ENCODE measurements at regions not wholly inside any gene's neighbourhood (a gene's known extent, or its start where the extent isn't known, plus 50 kb on each side); places are given as distances from the start of the nearest gene placed in this dataset.
A peak's percentile ranks its signal among the peaks of the same experiment; 100 is the strongest.

GRCh38 chr16:66196770-66197169 is 169.7 kb upstream of the CDH5 start:
- Histone ChIP-seq H3K9ac (ENCODE audit: insufficient read length) (no peak overlapping the region), H3K27ac (no peak overlapping the region), H3K4me3 (no peak overlapping the region), H3K36me3 (ENCODE audit: insufficient read depth, low read length) (no peaks in the 10 kb centered on the region), H3K9me3 (ENCODE audit: low read depth, low read length) (no peaks in the 10 kb centered on the region)
- TF ChIP-seq EZH2 (IDR thresholded peaks at IDR 0.05), result no peak
- TF ChIP-seq POLR2AphosphoS5 (IDR thresholded peaks at IDR 0.05; ENCODE audit: borderline replicate concordance, low read depth, low read length), result no peak
- no peak for DNase-seq (ENCODE audit: low read depth, low spot score)

DNA sequence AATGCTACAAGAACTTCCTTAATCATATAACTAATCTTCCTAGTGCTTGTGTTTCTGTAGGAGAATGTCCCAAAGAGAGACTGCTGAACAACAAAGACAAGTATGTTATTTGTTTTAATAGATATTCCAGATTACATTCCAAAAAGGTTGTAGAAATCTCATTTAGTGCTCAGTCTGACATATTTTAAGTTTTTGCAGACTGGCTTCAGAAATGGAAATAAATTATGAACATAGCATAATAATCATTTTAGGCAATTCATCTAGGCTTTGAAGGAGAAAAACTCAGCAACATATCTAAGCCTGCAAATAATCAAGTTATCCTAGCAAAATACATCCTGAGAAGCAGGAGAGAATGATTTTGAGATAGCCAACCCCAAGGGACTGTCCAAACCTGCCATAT is 171.6 kb upstream of the CDH5 start:
- Histone ChIP-seq H3K4me3 (no peak overlapping the region), H3K36me3 (ENCODE audit: insufficient read depth, low read length) (no peaks in the 10 kb centered on the region), H3K9me3 (ENCODE audit: low read depth, low read length) (no peaks in the 10 kb centered on the region), H3K9ac (ENCODE audit: insufficient read length) (no peak overlapping the region), H3K27ac (no peak overlapping the region)
- TF ChIP-seq POLR2AphosphoS5 (IDR thresholded peaks at IDR 0.05; ENCODE audit: borderline replicate concordance, low read depth, low read length) (no peak), FOXP2 (optimal IDR thresholded peaks at IDR 0.05; ENCODE audit: control extremely low read depth, extremely low read length, insufficient read depth) (no peak), EZH2 (IDR thresholded peaks at IDR 0.05) (no peak)
- no peak for DNase-seq (ENCODE audit: low read depth, low spot score)

- TF ChIP-seq POLR2AphosphoS5 (IDR thresholded peaks at IDR 0.05; ENCODE audit: borderline replicate concordance, low read depth, low read length) (no peak), FOXP2 (optimal IDR thresholded peaks at IDR 0.05; ENCODE audit: control extremely low read depth, extremely low read length, insufficient read depth) (no peak), EZH2 (IDR thresholded peaks at IDR 0.05) (no peak)
- Histone ChIP-seq H3K9ac (ENCODE audit: insufficient read length) (no peak overlapping the region), H3K27ac (no peak overlapping the region), H3K9me3 (ENCODE audit: low read depth, low read length) (no peaks in the 10 kb centered on the region), H3K4me3 (no peak overlapping the region), H3K36me3 (ENCODE audit: insufficient read depth, low read length) (no peaks in the 10 kb centered on the region)
- no peak for DNase-seq (ENCODE audit: low read depth, low spot score)
Measured at GRCh38 chr16:66193543-66194229, 172.8 kb upstream of the CDH5 start.

- no peak for DNase-seq (ENCODE audit: low read depth, low spot score)
- Histone ChIP-seq H3K27ac (no peak overlapping the region), H3K9ac (ENCODE audit: insufficient read length) (no peak overlapping the region), H3K9me3 (ENCODE audit: low read depth, low read length) (no peaks in the 10 kb centered on the region), H3K4me3 (no peak overlapping the region), H3K36me3 (ENCODE audit: insufficient read depth, low read length) (no peaks in the 10 kb centered on the region)
- no peak for TF ChIP-seq EZH2 (IDR thresholded peaks at IDR 0.05)
- TF ChIP-seq POLR2AphosphoS5 (IDR thresholded peaks at IDR 0.05; ENCODE audit: borderline replicate concordance, low read depth, low read length), result no peak
- no peak for TF ChIP-seq FOXP2 (optimal IDR thresholded peaks at IDR 0.05; ENCODE audit: control extremely low read depth, extremely low read length, insufficient read depth)
Measured at GRCh38 chr16:66190411-66190810, 176.1 kb upstream of the CDH5 start.

GRCh38 chr16:66189951-66190350 is 176.5 kb upstream of the CDH5 start:
- TF ChIP-seq POLR2AphosphoS5 (IDR thresholded peaks at IDR 0.05; ENCODE audit: borderline replicate concordance, low read depth, low read length) (no peak), EZH2 (IDR thresholded peaks at IDR 0.05) (no peak), FOXP2 (optimal IDR thresholded peaks at IDR 0.05; ENCODE audit: control extremely low read depth, extremely low read length, insufficient read depth) (no peak)
- Histone ChIP-seq H3K4me3 (no peak overlapping the region), H3K36me3 (ENCODE audit: insufficient read depth, low read length) (no peaks in the 10 kb centered on the region), H3K9me3 (ENCODE audit: low read depth, low read length) (no peaks in the 10 kb centered on the region), H3K27ac (no peak overlapping the region), H3K9ac (ENCODE audit: insufficient read length) (no peak overlapping the region)
- no peak for DNase-seq (ENCODE audit: low read depth, low spot score)

- no peaks in the 10 kb centered on the region for H3K36me3 ChIP-seq (ENCODE audit: insufficient read depth, low read length)
- no peak for TF ChIP-seq POLR2AphosphoS5 (IDR thresholded peaks at IDR 0.05; ENCODE audit: borderline replicate concordance, low read depth, low read length)
- no peak for TF ChIP-seq EZH2 (IDR thresholded peaks at IDR 0.05)
- TF ChIP-seq FOXP2 (optimal IDR thresholded peaks at IDR 0.05; ENCODE audit: control extremely low read depth, extremely low read length, insufficient read depth), result no peak
- H3K27ac ChIP-seq, result no peak overlapping the region
- H3K9ac ChIP-seq (ENCODE audit: insufficient read length), result no peak overlapping the region
- no peak for DNase-seq (ENCODE audit: low read depth, low spot score)
- H3K4me3 ChIP-seq, result no peak overlapping the region
- H3K9me3 ChIP-seq (ENCODE audit: low read depth, low read length), result no peaks in the 10 kb centered on the region
Measured at GRCh38 chr16:66188917-66189725, 177.4 kb upstream of the CDH5 start.

GRCh38 chr16:66186251-66186785 is 180.2 kb upstream of the CDH5 start:
- Histone ChIP-seq H3K36me3 (ENCODE audit: insufficient read depth, low read length) (no peaks in the 10 kb centered on the region), H3K27ac (no peak overlapping the region)
- no peak for TF ChIP-seq POLR2AphosphoS5 (IDR thresholded peaks at IDR 0.05; ENCODE audit: borderline replicate concordance, low read depth, low read length)
- TF ChIP-seq EZH2 (IDR thresholded peaks at IDR 0.05), result no peak
- no peak for TF ChIP-seq FOXP2 (optimal IDR thresholded peaks at IDR 0.05; ENCODE audit: control extremely low read depth, extremely low read length, insufficient read depth)

GRCh38 chr16:66182592-66182991 is 183.9 kb upstream of the CDH5 start:
- Histone ChIP-seq H3K36me3 (ENCODE audit: insufficient read depth, low read length) (no peaks in the 10 kb centered on the region), H3K9me3 (ENCODE audit: low read depth, low read length) (no peaks in the 10 kb centered on the region), H3K27ac (0 out of 2 replicates have a peak overlapping the region, but pooled peaks have one; percentile 13), H3K9ac (ENCODE audit: insufficient read length) (no peak overlapping the region), H3K4me3 (no peak overlapping the region)
- TF ChIP-seq EZH2 (IDR thresholded peaks at IDR 0.05) (no peak), POLR2AphosphoS5 (IDR thresholded peaks at IDR 0.05; ENCODE audit: borderline replicate concordance, low read depth, low read length) (no peak), FOXP2 (optimal IDR thresholded peaks at IDR 0.05; ENCODE audit: control extremely low read depth, extremely low read length, insufficient read depth) (no peak)
- no peak for DNase-seq (ENCODE audit: low read depth, low spot score)

More at GRCh38 chr16:66186251-66186785, 180.2 kb upstream of the CDH5 start:
- DNase-seq (ENCODE audit: low read depth, low spot score), result no peak
- no peaks in the 10 kb centered on the region for H3K9me3 ChIP-seq (ENCODE audit: low read depth, low read length)
- no peak overlapping the region for H3K4me3 ChIP-seq
- H3K9ac ChIP-seq (ENCODE audit: insufficient read length), result no peak overlapping the region
